Vagina (tissue), 2 donors: ENCODE measurements at regions not wholly inside any gene's neighbourhood (a gene's known extent, or its start where the extent isn't known, plus 50 kb on each side); places are given as distances from the start of the nearest gene placed in this dataset.

Experiments
- DNase-seq, 2 donors: peaks; one replicate each; pipeline ENCODE4 v3.0.0-alpha.2; 2017; ENCODE audit errors: extremely low spot score in 2 of 2
- H3K27ac ChIP-seq: fragments of 200-600 bp; sonication (generic); one replicate; pipeline ENCODE4 v1.5.1; 2019
- H3K27me3 ChIP-seq: fragments of 200-600 bp; sonication (generic); one replicate; pipeline ENCODE4 v1.5.1; 2019
- H3K36me3 ChIP-seq, 2 donors: fragments of 200-600 bp; sonication (generic); one replicate each; pipeline ENCODE4 v1.5.1; 2017 to 2019
- H3K4me1 ChIP-seq: fragments of 200-600 bp; sonication (generic); one replicate; pipeline ENCODE4 v1.5.1; 2019
- H3K4me3 ChIP-seq, 2 donors: fragments of 200-600 bp; sonication (generic); 1 replicate in 1 of 2; 2 replicates in 1 of 2; pipeline ENCODE4 v1.5.1; 2016 to 2019
- H3K9me3 ChIP-seq: fragments of 200-600 bp; sonication (generic); one replicate; pipeline ENCODE4 v1.5.1; 2019
- CTCF ChIP-seq, 3 experiments: fragments of 450-650 bp in 2 of 3; fragments of 200-600 bp in 1 of 3; sonication (generic) in 1 of 3; IDR thresholded peaks; one replicate each; pipeline ENCODE4 v1.5.1; 2017 to 2019; ENCODE audit warnings: antibody characterized with exemption in 3 of 3, mild to moderate bottlenecking in 2 of 3, moderate library complexity in 2 of 3
- POLR2A ChIP-seq, 2 donors: fragments of 450-650 bp; IDR thresholded peaks; one replicate each; pipeline ENCODE4 v1.6.1; 2017; ENCODE audit warnings: antibody characterized with exemption in 2 of 2, mild to moderate bottlenecking in 2 of 2, moderate library complexity in 2 of 2
- POLR2AphosphoS5 ChIP-seq, 2 donors: sonication (generic); formaldehyde crosslinking; IDR thresholded peaks; one replicate each; pipeline ENCODE4 v1.9.0; 2017; ENCODE audit warnings: antibody characterized with exemption in 2 of 2, mild to moderate bottlenecking in 2 of 2, low read depth in 1 of 2; ENCODE audit not compliant: insufficient read depth in 1 of 2
- intact Hi-C: fragments of 100-400 bp; cut with DNase I; formaldehyde crosslinking; loops from one replicate; pipeline ENCODE4 v1.15.1; 2023

- H3K36me3 ChIP-seq, result no peaks in the 10 kb centered on the region
- H3K27me3 ChIP-seq, result no peaks in the 10 kb centered on the region
- no peak overlapping the region for H3K27ac ChIP-seq
- H3K4me3 ChIP-seq, result no peak overlapping the region
- TF ChIP-seq CTCF (IDR thresholded peaks at IDR 0.05), result no peak
- TF ChIP-seq POLR2AphosphoS5 (IDR thresholded peaks at IDR 0.05; ENCODE audit: insufficient read depth in 1 of 2, low read depth in 1 of 2), result no peak
- TF ChIP-seq POLR2A (IDR thresholded peaks at IDR 0.05), result no peak
- intact Hi-C loops, result no loop called here
- H3K9me3 ChIP-seq, result no peaks in the 10 kb centered on the region
- peaks cover 26% of the 10 kb centered on the region for H3K4me1 ChIP-seq
- no peak for DNase-seq
Observed at GRCh38 chr6:6714953-6715352, 126.4 kb downstream of the LY86 start.

- Histone ChIP-seq H3K4me3 (no peak overlapping the region), H3K9me3 (no peaks in the 10 kb centered on the region), H3K27me3 (no peaks in the 10 kb centered on the region), H3K4me1 (peaks cover 26% of the 10 kb centered on the region), H3K36me3 (no peaks in the 10 kb centered on the region), H3K27ac (no peak overlapping the region)
- TF ChIP-seq POLR2AphosphoS5 (IDR thresholded peaks at IDR 0.05; ENCODE audit: insufficient read depth in 1 of 2, low read depth in 1 of 2), result no peak
- TF ChIP-seq POLR2A (IDR thresholded peaks at IDR 0.05), result no peak
- no peak for TF ChIP-seq CTCF (IDR thresholded peaks at IDR 0.05)
- DNase-seq, result no peak
- intact Hi-C loops, result no loop called here
Observed at GRCh38 chr6:6715465-6715864, 126.9 kb downstream of the LY86 start.

- Histone ChIP-seq H3K36me3 (no peaks in the 10 kb centered on the region), H3K4me1 (peaks cover 21% of the 10 kb centered on the region), H3K4me3 (no peak overlapping the region), H3K27me3 (no peaks in the 10 kb centered on the region), H3K27ac (peak overlapping the region; percentile 45), H3K9me3 (no peaks in the 10 kb centered on the region)
- TF ChIP-seq POLR2AphosphoS5 (IDR thresholded peaks at IDR 0.05; ENCODE audit: insufficient read depth in 1 of 2, low read depth in 1 of 2) (no peak), CTCF (IDR thresholded peaks at IDR 0.05) (no peak), POLR2A (IDR thresholded peaks at IDR 0.05) (no peak)
- intact Hi-C loops, result no loop called here
- no peak for DNase-seq
Observed at GRCh38 chr6:6716998-6717763, 128.7 kb downstream of the LY86 start.

GRCh38 chr6:6717953-6718352 lies 129.4 kb downstream of the LY86 start:
- Histone ChIP-seq H3K36me3 (no peaks in the 10 kb centered on the region), H3K27ac (peak overlapping the region; percentile 45), H3K4me1 (peaks cover 13% of the 10 kb centered on the region), H3K27me3 (no peaks in the 10 kb centered on the region), H3K9me3 (no peaks in the 10 kb centered on the region), H3K4me3 (no peak overlapping the region)
- TF ChIP-seq POLR2AphosphoS5 (IDR thresholded peaks at IDR 0.05; ENCODE audit: insufficient read depth in 1 of 2, low read depth in 1 of 2) (peak in 1 of 2 donors; percentile 66), POLR2A (IDR thresholded peaks at IDR 0.05) (no peak), CTCF (IDR thresholded peaks at IDR 0.05) (no peak)
- no peak for DNase-seq
- intact Hi-C loops, result no loop called here

GRCh38 chr6:6721606-6722005 lies 133.1 kb downstream of the LY86 start:
- H3K4me1 ChIP-seq, result peaks cover 19% of the 10 kb centered on the region
- no peak for TF ChIP-seq POLR2AphosphoS5 (IDR thresholded peaks at IDR 0.05; ENCODE audit: insufficient read depth in 1 of 2, low read depth in 1 of 2)
- no peak for TF ChIP-seq POLR2A (IDR thresholded peaks at IDR 0.05)
- H3K4me3 ChIP-seq, result no peak overlapping the region
- intact Hi-C loops, result loop anchor here (10.0 kb wide), 1 partner anchor 513 kb away; no protein-coding TSS in a partner anchor
- H3K27me3 ChIP-seq, result no peaks in the 10 kb centered on the region
- H3K27ac ChIP-seq, result no peak overlapping the region
- H3K9me3 ChIP-seq, result no peaks in the 10 kb centered on the region
- no peaks in the 10 kb centered on the region for H3K36me3 ChIP-seq
- no peak for DNase-seq
